IPS-NIHi11 (cell line): ENCODE measurements at regions not wholly inside any gene's neighbourhood (a gene's known extent, or its start where the extent isn't known, plus 50 kb on each side); places are given as distances from the start of the nearest gene placed in this dataset.
"Not testable (repeated sequence)": the region's sequence is repeated elsewhere in the genome, so short reads cannot be mapped to it uniquely, and the experiment has no call there.

Experiments used
- DNase-seq: peaks from one replicate; pipeline ENCODE4 v3.0.0; 2012; ENCODE audit warnings: mixed read lengths, low spot score

DNA sequence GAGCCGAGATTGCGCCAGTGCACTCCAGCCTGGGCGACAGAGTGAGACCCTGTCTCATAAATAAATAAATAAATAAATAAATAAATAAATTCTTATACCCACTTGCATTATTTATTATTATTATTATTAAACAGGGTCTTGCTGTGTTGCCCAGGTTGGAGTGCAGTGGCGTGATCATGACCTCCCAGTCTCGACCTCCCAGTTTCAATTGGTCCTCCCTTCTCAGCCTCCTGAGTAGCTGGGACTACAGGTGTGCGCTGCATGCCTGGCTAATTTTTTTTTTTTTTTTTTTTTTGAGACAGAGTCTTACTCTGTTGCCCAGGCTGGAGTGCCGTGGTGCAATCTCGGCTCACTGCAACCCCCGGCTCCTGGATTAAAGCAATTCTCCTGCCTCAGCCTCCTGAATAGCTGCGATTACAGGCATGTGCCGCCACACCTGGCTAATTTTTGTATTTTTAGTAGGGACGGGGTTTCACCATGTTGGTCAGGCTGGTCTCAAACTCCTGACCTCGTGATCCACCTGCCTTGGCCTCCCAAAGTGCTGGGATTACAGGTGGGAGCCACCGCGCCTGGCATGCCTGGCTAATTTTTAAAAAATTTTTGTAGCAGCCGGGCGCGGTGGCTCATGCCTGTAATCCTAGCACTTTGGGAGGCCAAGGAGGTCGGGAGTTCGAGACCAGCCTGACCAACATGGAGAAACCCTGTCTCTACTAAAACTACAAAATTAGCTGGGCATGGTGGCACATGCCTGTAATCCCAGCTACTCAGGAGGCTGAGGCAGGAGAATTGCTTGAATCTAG lies 150.2 kb downstream of the SEC14L1 start:
- DNase-seq = not testable (repeated sequence)

DNA sequence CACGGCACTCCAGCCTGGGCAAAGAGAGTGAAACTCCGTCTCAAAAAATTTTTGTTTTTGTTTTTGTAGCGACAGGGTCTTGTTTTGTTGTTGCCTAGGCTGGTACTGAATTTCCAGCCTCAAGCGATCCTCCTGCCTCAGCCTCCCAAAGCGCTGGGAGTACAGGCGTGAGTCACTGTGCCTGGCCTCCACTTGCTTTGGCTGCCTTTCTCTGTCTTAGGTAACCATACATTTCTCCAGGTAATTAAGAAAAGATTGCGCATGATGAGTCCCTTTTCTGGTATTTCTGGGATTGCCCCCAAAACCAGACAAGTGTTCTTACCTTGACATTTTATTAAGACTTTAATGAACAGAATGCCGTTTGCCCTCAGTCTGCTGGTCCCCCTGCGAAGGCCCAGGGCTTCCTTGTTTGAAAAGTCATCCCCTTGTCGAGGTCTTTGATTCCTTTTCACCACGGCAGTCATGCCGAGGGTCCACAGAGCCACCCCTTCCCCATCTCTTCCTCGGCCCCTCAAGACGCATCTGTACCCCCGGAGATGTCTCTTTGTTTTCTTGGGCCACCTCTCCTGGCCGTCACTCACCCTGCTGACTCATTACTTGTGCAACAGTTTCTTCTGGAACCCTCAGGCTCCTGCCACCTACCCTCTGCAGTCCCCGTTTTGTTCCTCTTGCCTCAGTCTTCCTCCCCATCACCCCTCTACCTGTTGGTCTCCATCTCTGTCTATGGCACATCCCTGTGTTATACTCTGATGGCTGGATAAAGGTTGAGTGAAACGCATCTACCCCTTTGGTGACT lies 151.0 kb downstream of the SEC14L1 start:
- no peak for DNase-seq

DNA sequence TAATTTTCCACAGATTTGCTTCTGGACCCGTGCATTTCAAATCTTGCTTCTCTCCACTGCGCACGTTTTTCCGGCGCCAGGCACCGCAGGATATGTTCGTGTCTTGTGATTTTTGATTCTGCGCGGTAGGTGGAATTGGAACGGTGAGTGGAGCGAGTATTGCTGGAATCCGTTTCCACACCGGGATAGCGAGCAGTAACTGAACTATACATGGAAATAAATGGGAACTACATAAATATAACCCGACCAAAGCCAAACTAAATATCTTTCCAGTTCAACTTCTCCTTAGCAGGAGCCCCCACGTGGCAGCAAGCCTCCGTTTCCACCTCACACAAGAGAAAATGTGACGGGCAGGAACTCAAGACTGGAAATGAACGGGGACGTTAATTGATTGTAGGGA lies 154.0 kb downstream of the SEC14L1 start:
- DNase-seq = no peak

DNA sequence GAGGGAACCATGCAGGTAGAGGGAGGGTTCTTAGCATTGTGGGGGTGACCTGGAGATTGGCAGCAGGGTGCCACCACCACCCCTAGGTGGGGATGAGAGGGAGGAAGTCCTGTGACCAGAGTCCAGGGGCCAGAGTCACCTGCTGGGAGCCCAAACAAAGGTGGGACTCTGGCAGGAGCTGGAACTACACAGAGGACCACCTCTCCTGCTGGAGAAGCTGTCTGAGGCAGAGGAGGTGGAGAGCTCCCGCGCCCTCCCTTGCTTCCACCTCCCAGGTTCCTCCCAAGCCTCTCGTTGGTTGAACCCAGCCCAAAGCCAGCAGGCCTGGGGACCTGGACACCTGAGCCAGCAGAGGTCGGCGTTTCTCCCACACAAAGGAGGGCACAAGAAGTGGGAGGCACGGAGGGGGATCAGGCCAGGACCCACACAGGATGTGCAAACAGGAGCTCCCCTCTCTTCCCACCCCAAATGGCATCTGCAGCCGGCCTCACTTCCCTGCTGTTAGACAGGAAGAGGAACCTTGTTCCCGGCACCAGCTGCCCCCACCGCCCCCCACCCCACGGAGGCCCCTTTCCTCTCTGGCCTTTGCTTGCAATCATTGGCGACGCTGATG lies 154.6 kb downstream of the SEC14L1 start:
- DNase-seq = no peak

GRCh38 chr17:77296769-77297409 lies 156.1 kb downstream of the SEC14L1 start:
- no peak for DNase-seq

- no peak for DNase-seq
These were observed 157.2 kb downstream of the SEC14L1 start for GRCh38 chr17:77297693-77298666.

GRCh38 chr17:77298811-77299210 lies 158.0 kb downstream of the SEC14L1 start:
- no peak for DNase-seq

- no peak for DNase-seq
These were observed 158.7 kb downstream of the SEC14L1 start for GRCh38 chr17:77299256-77300015.

GRCh38 chr17:77300016-77300686 lies 159.4 kb downstream of the SEC14L1 start:
- DNase-seq = no peak

DNA sequence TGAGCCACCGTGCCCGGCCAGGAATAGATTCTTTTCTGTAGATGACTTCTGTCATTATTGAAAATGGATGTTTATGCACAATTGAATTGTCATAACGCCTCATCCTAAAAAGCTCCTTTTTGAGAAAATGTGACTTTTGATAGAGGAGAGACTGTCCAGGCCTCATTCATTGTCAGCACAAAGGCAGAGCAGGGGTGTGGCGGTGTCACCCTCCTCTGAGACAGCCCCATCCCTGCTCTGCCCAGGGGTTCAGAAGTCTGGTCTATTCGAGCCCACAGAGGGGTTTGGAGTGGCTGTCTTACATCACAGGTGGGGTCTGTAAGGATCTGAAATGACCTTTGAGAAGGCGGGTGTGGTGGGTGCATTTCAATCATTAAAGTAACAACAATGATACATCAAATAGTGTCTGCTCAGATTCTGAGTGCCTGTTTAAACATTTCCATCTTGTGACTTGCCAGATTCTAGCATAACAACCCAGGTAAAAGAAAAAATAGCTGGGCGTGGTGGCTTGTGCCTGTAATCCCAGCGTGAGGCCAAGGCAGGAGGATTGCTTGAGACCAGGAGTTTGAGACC lies 161.0 kb downstream of the SEC14L1 start:
- no peak for DNase-seq

DNA sequence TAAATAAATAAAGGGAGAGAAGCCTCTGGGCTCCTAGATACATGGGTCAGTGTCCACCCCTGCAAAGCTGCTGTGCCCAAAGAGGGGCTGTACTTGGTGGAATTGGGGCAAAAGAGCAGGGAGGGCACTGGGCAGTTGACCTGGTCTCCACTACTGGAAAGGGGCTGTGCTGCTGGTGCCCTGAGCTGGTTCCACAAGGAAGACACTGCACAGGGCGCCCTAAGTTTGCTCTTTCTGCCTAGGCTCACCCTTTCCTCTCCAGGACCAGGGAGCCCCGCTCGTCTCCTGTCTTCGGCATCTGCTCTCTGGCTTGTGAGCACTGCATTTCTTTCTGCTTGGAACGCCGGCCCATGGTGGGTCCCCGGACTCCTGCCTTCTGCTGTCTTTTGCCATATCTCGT lies 161.9 kb downstream of the SEC14L1 start:
- no peak for DNase-seq

GRCh38 chr17:77303620-77304019 lies 162.9 kb downstream of the SEC14L1 start:
- no peak for DNase-seq

DNA sequence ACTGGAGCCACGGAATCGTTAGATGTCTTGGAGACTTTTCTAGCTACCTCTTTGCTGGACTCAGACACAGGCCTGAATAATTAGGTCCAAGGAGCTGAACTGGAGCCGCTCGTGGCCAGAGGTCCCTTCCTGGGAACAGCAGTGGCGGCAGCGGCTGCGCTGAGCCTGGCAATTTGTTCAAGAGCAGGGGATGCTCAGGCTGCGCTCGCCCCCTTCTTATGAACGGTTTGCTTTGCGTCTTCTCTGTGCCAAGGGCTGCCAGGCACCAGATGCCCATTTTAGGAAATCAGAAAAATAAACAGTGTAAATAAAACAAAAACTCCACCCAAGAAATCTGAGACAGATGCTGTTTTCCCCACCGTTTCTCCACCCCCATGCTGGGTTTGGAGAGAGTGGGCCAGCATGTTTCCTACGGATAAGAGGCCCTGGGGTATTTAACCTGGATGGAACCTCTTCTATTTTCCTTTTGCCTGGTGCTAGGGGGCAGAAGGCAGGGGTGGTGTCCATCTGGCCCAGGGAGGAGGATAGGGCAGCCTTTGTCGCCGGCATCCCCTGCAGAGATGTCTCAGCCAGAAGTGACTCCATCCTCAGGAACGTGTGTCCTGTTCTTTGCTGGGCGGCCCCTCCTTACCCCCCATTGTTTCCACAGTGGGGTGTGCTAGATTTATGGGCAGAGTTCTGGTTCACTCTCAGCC lies 163.4 kb downstream of the SEC14L1 start:
- DNase-seq = no peak

GRCh38 chr17:77304746-77305473 lies 164.1 kb downstream of the SEC14L1 start:
- no peak for DNase-seq

DNA sequence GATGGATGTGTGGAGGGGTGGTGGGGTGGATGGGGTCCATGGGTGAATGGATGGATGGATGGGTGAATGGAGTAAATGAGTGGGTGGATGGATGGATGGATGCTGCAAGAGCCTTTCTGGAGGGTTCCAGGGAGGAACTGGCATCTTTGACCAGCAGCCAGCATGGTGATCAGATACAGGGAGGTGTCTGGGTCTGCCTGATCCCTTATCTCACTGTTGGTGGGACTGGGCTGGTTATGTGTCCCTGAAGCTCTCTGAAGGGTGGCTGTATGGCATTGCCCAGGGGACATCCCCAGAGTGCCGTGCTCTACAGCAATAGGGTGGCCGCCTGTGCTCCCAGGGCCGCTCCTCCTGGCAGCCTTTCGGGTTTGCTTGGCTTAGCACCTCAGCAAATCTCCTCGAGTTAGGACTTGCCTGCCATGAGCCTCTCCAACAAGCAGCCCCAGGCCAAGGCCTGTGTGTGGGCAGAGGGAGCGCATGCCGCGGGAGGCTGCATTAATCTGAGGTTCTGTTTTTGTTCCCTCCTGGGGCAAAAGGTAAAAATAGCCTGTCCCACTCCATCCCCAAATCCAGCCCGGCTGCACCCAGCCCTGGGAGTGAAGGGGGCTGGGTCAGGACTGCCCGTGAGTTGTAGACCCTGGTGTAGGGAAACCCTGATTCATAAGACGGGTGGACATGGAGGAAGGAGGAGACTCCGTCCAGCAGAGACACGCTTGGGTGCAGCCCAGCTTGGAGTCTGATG lies 165.4 kb downstream of the SEC14L1 start:
- no peak for DNase-seq

DNA sequence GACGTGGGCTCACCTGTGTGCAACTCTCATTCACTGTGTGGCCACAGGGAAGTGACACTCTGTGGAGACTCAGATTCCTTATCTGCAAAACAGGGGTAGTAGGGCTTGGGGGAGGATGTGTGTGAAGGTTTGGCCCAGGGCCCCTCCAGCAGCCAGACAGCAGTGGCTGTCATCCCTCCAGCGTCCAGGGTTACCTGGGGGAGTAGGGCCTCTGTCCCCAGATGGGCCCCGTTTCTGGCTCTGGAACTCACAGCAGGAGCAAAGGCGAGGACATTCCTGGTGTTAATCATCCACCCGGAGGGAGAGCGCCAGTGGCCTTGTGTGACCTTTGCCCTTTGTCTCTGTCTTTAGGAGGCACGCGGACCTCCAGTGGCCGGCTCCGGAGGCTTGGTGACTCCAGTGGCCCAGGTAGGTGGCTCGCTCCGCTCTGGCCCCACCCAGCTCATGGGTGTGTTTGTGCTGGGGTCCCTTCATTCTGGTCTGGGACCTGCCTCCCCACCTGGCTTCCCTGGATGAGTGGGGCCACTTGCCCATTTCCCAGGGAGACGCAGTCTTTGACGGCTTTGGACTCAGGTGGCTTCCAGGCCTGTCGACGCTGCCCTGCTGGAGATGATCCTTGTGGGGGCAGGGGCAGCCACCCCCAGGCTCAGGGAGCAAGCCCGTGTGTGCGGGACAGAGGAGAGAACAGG lies 166.2 kb downstream of the SEC14L1 start:
- no peak for DNase-seq
